HCT116 (cell line): ENCODE measurements at regions not wholly inside any gene's neighbourhood (a gene's known extent, or its start where the extent isn't known, plus 50 kb on each side); places are given as distances from the start of the nearest gene placed in this dataset.

ENCODE experiments used
- ATAC-seq: fragments of 200-7000 bp; cut with Tn5 transposase; 2 replicates; pipeline ENCODE4 v1.9.1; 2020; ENCODE audit warnings: mild to moderate bottlenecking, moderate library complexity
- BruUV-seq: library from RNA; stranded (reverse); fragments of 400-500 nt; replicated peaks from 2 replicates; lab custom pipeline; 2021; lab: Mats Ljungman, UMichigan
- CTCF ChIA-PET: fragments of 300-600 bp; sonication (Branson Sonifier 250); formaldehyde crosslinking; loops from one replicate; lab custom pipeline; 2021; ENCODE audit warnings: antibody characterized with exemption; lab: Charles Lee
- POLR2A ChIA-PET: fragments of 300-600, 350-600 bp; sonication (Branson Sonifier 250); formaldehyde crosslinking; loops from one replicate; lab custom pipeline; 2021; ENCODE audit warnings: antibody characterized with exemption; lab: Charles Lee
- RAD21 ChIA-PET, 2 experiments: fragments of 300-600 bp; sonication (Branson Sonifier 250); formaldehyde crosslinking; loops; one replicate each; lab custom pipeline; 2023; ENCODE audit warnings: low total read pairs in 2 of 2; ENCODE audit not compliant: uncharacterized antibody in 2 of 2, unreplicated experiment in 2 of 2, low non-redundant PET in 1 of 2; lab: Charles Lee
- DNase-seq: peaks from one replicate; pipeline ENCODE4 v3.0.0-alpha.2; 2010; ENCODE audit warnings: low read depth, low spot score
- H2AFZ ChIP-seq: fragments of 200-600 bp; shearing (Covaris generic), sonication (generic); 2 replicates; pipeline ENCODE4 v1.6.1; 2017; ENCODE audit warnings: low read depth, mixed run types, mixed read lengths, antibody characterized with exemption, low read length; ENCODE audit not compliant: poor library complexity, severe bottlenecking
- H3K27ac ChIP-seq: 2 replicates; pipeline ENCODE4 v1.5.1; 2012; ENCODE audit warnings: low read depth, low read length
- H3K27me3 ChIP-seq: fragments of 200-600 bp; sonication (generic); 2 replicates; pipeline ENCODE4 v1.6.1; 2016; ENCODE audit warnings: mixed run types, low read length, mixed read lengths; ENCODE audit not compliant: insufficient read depth
- H3K36me3 ChIP-seq, 2 experiments: fragments of 200-500 bp in 1 of 2; fragments of 200-600 bp in 1 of 2; sonication (Bioruptor generic) in 1 of 2; sonication (generic) in 1 of 2; 2 replicates each; pipeline versions ENCODE4 v1.5.1 to v1.6.1; 2014 to 2016; ENCODE audit warnings: low read length in 2 of 2, inconsistent platforms in 1 of 2, mixed read lengths in 1 of 2, mixed run types in 1 of 2; ENCODE audit not compliant: insufficient read depth in 2 of 2, control insufficient read depth in 1 of 2
- H3K4me1 ChIP-seq, 2 experiments: fragments of 200-600 bp in 1 of 2; sonication (generic) in 1 of 2; 2 replicates each; pipeline versions ENCODE4 v1.5.1 to v1.6.1; 2012 to 2017; ENCODE audit warnings: low read length in 2 of 2, inconsistent platforms in 1 of 2, mild to moderate bottlenecking in 1 of 2, mixed read lengths in 1 of 2, mixed run types in 1 of 2, moderate library complexity in 1 of 2; ENCODE audit not compliant: insufficient read depth in 2 of 2, control insufficient read depth in 1 of 2
- H3K4me2 ChIP-seq: fragments of 200-600 bp; sonication (generic); 2 replicates; pipeline ENCODE4 v1.6.1; 2017; ENCODE audit warnings: mixed run types, low read length, mixed read lengths
- H3K4me3 ChIP-seq, 2 experiments: fragments of 200-600 bp in 1 of 2; sonication (generic) in 1 of 2; replicated peaks in 1 of 2; 2 replicates each; pipeline ENCODE4 v1.5.1; 2011 to 2016; ENCODE audit warnings: low read length in 2 of 2, control low read depth in 1 of 2, low read depth in 1 of 2, mild to moderate bottlenecking in 1 of 2, mixed read lengths in 1 of 2, mixed run types in 1 of 2
- H3K79me2 ChIP-seq: fragments of 200-600 bp; sonication (generic); 2 replicates; pipeline ENCODE4 v1.6.1; 2017; ENCODE audit warnings: mild to moderate bottlenecking, mixed run types, low read length, moderate library complexity, mixed read lengths; ENCODE audit not compliant: insufficient read depth
- H3K9ac ChIP-seq: fragments of 200-600 bp; sonication (generic); 2 replicates; pipeline ENCODE4 v1.6.1; 2016; ENCODE audit warnings: low read length, mixed read lengths
- H3K9me2 ChIP-seq: fragments of 200-600 bp; sonication (generic), shearing (Covaris generic); 2 replicates; pipeline ENCODE4 v1.6.1; 2017; ENCODE audit warnings: mixed run types, mild to moderate bottlenecking, moderate library complexity; ENCODE audit not compliant: insufficient read depth
- H3K9me3 ChIP-seq, 2 experiments: fragments of 200-500 bp in 1 of 2; fragments of 200-600 bp in 1 of 2; sonication (Bioruptor generic) in 1 of 2; sonication (generic) in 1 of 2; 2 replicates each; pipeline ENCODE4 v1.6.1; 2014 to 2017; ENCODE audit warnings: low read length in 2 of 2, mixed read lengths in 2 of 2, inconsistent platforms in 1 of 2, low read depth in 1 of 2, mild to moderate bottlenecking in 1 of 2, mixed run types in 1 of 2, moderate library complexity in 1 of 2; ENCODE audit not compliant: control insufficient read depth in 1 of 2, insufficient read depth in 1 of 2
- H4K20me1 ChIP-seq: fragments of 200-600 bp; sonication (generic), shearing (Covaris generic); 2 replicates; pipeline ENCODE4 v1.6.1; 2017; ENCODE audit warnings: mixed run types, mild to moderate bottlenecking, moderate library complexity; ENCODE audit not compliant: insufficient read depth
- EZH2 ChIP-seq: fragments of 200-600 bp; sonication (generic); IDR thresholded peaks from 2 replicates; pipeline ENCODE4 v1.6.1; 2017; ENCODE audit warnings: antibody characterized with exemption, mixed run types
- intact Hi-C: fragments of 100-400 bp; cut with micrococcal nuclease; formaldehyde crosslinking; loops from 2 replicates; pipeline ENCODE4 v1.10.0; 2022
- TF ChIP-seq, protein P1 (sequence below): IDR thresholded peaks from 2 replicates; pipeline ENCODE4 v1.6.1; 2011; ENCODE audit warnings: mild to moderate bottlenecking, low read length, moderate library complexity; ENCODE audit not compliant: insufficient replicate concordance; ENCODE audit errors: extremely low read depth
- TF ChIP-seq, protein P2 (sequence below): IDR thresholded peaks from 2 replicates; pipeline ENCODE4 v1.6.1; 2012

DNA sequence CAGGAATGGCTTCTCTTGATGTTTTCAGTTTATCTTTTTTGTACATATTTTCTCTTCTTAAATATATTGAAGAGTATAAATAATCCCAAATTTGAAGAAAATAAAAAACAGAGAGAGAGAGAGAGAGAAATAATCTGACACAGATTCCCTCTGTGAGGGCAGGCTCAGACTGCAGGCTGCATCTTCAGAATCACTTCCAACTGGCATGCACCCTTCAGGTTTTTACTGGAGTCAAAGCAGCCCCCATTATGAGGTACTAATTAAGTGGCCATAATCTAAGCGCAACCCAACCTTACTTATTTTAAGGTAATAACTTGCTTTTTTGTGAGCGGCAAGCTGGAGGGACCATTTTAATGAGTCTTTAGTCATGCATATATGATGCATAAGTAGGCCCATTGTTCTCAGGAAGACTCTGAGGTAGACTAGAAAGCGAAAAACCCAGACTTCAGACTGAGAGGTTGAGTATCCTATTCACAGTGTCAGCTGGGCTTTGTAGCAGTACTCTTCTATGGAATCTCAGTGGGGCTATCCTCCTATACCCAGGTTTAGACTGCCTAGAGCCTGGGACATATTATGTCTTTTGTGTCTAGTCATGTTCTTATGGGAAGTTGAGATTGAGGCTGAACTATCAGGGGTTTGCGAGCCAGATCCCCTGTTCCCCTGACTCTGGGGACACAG, 167.4 kb downstream of the SP3 start:
- no peak for DNase-seq
- H3K27ac ChIP-seq, result no peak overlapping the region
- ATAC-seq, result no peak
- RAD21 ChIA-PET, result no interaction called here
- no peak overlapping the region for H3K9ac ChIP-seq
- H3K36me3 ChIP-seq, result no peaks in the 10 kb centered on the region
- H3K9me3 ChIP-seq, result no peaks in the 10 kb centered on the region
- no peaks in the 10 kb centered on the region for H3K79me2 ChIP-seq
- intact Hi-C loops, result no loop called here
- no peaks in the 10 kb centered on the region for H3K4me1 ChIP-seq
- CTCF ChIA-PET, result no interaction called here
- H4K20me1 ChIP-seq, result no peaks in the 10 kb centered on the region
- BruUV-seq, result no TSS peak
- no peak overlapping the region for H3K4me2 ChIP-seq
- H3K27me3 ChIP-seq, result no peaks in the 10 kb centered on the region
- POLR2A ChIA-PET, result no interaction called here
- no peaks in the 10 kb centered on the region for H3K9me2 ChIP-seq
- no peak for TF ChIP-seq EZH2
- TF ChIP-seq, protein P1, sequence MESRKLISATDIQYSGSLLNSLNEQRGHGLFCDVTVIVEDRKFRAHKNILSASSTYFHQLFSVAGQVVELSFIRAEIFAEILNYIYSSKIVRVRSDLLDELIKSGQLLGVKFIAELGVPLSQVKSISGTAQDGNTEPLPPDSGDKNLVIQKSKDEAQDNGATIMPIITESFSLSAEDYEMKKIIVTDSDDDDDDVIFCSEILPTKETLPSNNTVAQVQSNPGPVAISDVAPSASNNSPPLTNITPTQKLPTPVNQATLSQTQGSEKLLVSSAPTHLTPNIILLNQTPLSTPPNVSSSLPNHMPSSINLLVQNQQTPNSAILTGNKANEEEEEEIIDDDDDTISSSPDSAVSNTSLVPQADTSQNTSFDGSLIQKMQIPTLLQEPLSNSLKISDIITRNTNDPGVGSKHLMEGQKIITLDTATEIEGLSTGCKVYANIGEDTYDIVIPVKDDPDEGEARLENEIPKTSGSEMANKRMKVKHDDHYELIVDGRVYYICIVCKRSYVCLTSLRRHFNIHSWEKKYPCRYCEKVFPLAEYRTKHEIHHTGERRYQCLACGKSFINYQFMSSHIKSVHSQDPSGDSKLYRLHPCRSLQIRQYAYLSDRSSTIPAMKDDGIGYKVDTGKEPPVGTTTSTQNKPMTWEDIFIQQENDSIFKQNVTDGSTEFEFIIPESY, result no peak
- no peak overlapping the region for H2AFZ ChIP-seq
- no peak overlapping the region for H3K4me3 ChIP-seq

GRCh38 chr2:173802518-173802917, 162.7 kb downstream of the SP3 start:
- ChIA-PET POLR2A (no interaction called here), CTCF (no interaction called here), RAD21 (no interaction called here)
- Histone ChIP-seq H3K27me3 (no peaks in the 10 kb centered on the region), H3K9ac (no peak overlapping the region), H3K36me3 (no peaks in the 10 kb centered on the region), H3K4me2 (no peak overlapping the region), H3K9me3 (no peaks in the 10 kb centered on the region), H2AFZ (no peak overlapping the region), H3K4me1 (no peaks in the 10 kb centered on the region), H3K79me2 (no peaks in the 10 kb centered on the region), H3K27ac (no peak overlapping the region), H4K20me1 (no peaks in the 10 kb centered on the region), H3K4me3 (no peak overlapping the region), H3K9me2 (no peaks in the 10 kb centered on the region)
- TF ChIP-seq, protein P2, sequence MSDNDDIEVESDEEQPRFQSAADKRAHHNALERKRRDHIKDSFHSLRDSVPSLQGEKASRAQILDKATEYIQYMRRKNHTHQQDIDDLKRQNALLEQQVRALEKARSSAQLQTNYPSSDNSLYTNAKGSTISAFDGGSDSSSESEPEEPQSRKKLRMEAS, result no peak
- ATAC-seq (no peak), DNase-seq (no peak)
- BruUV-seq, result no TSS peak
- intact Hi-C loops, result no loop called here
